Renal cortex interstitium (tissue), 11 donors: ENCODE measurements at regions not wholly inside any gene's neighbourhood (a gene's known extent, or its start where the extent isn't known, plus 50 kb on each side); places are given as distances from the start of the nearest gene placed in this dataset.
A peak's percentile ranks its signal among the peaks of the same experiment; 100 is the strongest.
"Not testable (repeated sequence)": the region's sequence is repeated elsewhere in the genome, so short reads cannot be mapped to it uniquely, and the experiment has no call there.

Experiments
- DNase-seq, 11 donors: peaks; one replicate each; pipeline ENCODE4 v3.0.0-alpha.2; 2013; ENCODE audit warnings: low read depth in 9 of 11, low spot score in 4 of 11; ENCODE audit errors: extremely low read depth in 1 of 11

DNA sequence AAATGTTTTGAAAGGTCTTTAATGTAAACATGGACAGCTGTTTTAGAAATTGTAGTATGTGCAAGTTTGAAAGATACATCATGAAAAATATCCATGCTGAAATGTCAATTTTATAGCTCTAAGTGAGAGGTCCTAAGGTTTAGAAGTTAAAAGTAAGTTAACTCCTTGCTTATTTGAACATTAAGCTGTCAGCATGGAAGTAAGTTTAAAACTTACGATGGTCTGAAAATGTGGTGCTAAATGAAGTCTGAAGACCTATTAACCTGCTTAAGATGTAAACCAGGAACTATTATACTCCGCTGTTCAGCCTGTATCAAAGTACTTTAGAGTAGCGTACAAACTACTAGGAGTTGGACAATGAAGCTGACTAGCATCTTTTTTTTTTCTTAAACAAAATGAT, 1082.4 kb downstream of the TMTC2 start:
- peak in 10 of 11 donors; percentile 9 to 65 (median 27) for DNase-seq

DNA sequence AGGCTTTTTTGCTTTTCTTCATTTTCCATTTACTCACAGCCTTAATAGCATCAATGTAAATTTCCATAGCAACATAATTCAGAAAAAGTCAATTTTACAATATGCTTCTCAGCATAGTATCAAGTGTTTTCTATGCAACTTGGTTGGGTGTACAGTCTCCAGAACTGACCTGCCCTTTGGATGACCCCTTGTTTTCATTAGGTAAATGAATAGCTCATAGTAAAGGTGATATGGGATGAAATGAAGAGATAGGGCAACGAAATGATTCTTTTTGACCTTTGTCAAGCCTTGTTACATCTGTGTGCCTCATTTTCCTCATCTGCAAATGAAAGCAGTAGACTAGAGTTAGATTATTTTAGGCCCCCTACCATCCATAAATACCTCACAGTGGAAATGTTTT, 1081.0 kb downstream of the TMTC2 start:
- peak in 1 of 11 donors; percentile 0 for DNase-seq

DNA sequence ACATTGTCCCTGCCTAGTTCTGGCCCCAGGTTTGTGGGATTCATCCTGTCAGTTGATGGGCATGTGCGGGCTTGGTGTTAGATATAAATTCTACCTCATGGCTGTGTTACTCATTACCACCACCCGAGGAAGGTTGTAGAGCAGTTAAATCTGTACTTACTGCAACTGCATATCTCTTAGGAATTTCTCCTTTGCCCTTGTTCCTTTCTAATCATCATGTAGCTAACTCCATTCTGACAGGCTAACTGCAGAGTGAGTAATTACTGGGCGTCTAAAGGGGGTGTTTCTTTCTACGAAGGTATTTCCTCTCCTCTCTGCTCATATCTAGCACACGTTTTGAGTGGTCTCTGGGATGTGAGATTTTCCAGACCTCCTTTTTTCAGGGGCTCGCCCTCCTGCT, 1076.7 kb downstream of the TMTC2 start:
- no peak for DNase-seq

DNA sequence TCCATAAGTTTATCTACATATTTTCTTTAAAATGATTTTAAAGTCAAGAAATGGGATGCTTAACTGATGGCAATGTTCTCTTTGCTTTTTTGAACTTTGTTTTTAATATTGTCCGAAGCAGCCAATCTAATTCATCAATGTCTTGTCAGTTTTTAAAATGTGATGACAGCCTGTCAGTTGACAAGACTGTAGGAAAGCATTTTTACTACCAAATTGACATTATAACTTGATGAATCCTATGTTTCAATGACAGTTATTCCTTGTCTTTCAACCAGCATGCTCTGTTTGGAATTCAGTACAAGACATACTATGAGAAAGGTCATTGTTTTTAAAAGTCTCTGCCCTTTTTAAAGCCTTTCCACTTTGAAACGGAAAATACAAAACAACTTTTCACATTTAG, 1073.2 kb downstream of the TMTC2 start:
- DNase-seq, result no peak

DNA sequence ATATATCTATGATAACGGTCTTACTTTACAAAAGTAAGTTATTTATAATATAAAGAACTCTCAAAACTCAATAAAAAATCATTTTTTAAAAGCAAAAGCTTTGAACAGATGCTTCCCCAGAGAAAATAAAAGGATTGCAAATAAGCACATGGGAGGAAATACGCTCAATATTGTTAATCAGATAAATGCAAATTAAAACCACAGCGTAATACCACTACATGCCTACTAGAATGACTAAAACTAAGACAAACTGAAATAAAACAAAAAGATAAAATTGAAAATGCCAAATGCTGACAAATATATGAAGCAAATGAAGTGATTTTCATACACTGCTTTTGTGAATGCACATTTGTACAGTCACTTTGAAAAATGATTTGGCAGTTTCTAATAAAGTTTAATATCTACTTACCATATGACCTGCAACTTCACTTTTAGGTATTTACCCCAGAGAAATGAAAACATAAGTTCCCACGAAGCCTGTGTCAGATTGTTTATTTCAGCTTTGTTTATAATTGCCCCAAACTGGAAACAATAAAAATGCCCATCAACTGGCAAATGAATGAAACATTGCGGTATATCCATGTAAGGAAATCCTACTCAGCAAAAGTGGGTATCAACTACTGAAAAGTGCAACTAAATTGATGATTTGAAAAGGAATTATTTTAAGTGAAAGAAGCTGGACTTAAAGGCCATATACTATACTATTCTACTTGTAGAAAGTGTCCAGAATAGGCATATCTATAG, 1072.4 kb downstream of the TMTC2 start:
- DNase-seq, result no peak

DNA sequence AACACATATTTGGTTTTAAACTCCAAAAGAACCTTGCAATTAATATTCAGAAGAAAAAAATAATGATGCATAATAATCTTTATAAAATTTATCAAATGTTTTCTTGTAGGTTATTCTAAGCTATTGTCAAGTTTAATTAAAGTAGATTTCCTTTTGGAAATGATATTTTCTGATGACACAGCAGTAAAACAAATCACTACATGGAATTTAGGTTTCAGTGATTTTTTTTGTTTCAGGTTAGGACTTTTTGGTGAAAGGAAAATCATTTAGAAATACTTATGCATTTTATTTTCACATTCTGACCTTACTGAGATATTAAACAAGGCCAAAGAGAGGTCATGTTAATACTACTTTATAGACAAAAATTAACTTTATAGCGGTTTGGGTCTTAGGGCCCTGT, 1067.2 kb downstream of the TMTC2 start:
- no peak for DNase-seq

DNA sequence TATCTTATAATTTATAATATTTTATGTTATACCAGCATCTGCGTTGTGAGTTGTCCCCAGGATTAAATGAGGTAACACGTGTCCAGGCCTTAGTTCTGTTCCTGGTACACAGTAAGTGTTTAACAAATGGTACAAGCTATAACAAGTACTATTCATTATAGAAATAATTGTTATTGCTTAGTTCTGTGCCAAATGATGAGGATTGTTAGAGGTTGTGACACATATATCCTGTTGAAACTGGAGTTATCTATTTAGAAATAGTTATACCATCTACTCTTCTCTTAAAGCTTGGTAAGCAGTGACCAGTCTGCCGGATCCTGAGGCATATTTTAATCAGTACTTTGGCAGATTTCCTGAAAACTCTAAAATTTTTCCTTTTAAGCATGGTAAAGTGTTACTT, 1066.5 kb downstream of the TMTC2 start:
- no peak for DNase-seq

DNA sequence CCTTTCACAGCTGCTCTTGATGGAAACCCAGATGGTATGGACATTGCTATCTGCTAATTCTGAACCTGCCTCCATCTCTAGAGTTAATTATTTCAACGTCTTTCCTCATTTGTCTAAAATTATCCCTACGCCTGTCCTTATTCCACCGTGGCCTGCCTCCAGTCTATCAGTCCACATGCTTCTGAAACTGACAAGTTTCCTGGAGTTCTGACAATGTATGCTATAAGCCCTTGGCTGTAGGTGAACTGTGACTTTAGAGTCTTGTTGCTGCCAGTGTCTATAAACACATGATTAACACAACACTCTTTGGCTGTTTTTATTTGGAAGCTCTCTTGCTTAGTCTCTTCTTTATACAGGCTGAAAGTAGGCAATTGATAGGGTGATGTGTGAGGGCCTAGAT, 1052.9 kb downstream of the TMTC2 start:
- DNase-seq, result no peak

DNA sequence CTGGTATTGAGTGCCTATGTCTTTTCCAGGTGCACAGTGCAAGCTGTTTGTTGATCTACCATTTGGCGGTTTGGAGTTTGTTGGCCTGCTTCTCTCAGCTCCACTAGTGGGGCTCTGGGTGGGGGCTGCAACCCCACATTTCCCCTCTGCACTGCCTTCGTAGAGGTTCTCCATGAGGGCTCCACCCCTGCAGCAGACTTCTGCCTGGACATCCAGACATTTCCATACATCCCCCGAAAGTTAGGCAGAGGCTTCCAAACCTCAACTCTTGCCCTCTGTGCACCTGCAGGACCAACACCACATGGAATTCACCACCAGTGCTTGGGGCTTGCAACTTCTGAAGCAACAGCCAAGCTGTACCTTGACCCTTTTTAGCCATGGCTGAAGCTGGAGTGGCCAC, 1024.1 kb downstream of the TMTC2 start:
- DNase-seq, result no peak

DNA sequence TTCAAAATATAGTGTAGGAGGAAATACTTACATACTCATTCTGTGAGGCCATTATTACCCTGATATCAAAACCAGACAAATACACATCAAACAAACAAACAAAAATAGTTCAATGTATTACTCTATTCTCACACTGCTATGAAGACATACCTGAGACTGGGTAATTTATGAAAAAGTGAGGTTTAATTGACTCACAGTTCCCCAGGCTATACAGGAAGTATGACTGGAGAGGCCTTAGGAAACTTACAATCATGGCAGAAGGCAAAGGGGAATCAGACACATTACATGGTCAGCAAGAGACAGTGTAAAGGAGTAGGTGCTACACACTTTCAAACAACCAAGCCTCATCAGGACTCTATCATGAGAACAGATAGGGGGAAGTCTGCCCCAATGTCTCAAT, 1023.2 kb downstream of the TMTC2 start:
- DNase-seq, result no peak

DNA sequence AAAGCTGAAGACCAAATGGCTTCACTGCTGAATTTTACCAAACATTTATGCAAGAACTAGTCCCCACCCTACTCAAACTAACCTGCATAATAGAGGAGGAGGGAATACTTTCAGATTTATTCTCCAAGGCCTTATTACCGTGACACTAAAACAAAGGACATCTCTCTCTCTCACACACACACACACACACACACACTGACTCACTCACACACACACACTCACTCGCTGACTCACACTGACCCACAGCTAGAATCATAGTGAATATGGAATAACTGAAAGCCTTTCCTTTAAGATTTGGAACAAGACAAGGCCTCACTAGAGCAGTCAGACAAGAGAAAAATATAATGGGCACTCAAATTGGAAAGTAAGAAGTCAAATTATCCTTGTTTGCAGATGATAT, 1014.1 kb downstream of the TMTC2 start:
- no peak for DNase-seq

DNA sequence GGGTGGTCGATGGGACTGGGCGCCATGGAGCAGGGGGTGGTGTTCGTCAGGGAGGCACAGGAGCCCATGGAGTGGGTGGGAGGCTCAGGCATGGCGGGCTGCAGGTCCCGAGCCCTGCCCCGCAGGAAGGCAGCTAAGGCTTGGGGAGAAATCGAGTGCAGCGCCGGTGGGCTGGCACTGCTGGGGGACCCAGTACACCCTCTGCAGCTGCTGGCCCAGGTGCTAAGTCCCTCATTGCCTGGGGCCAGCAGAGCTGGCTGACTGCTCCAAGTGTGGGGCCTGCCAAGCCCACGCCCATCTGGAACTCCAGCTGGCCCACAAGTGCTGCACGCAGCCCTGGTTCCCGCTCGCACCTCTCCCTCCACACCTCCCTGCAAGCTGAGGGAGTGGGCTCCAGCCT, 1009.6 kb downstream of the TMTC2 start:
- DNase-seq, result not testable (repeated sequence)

DNA sequence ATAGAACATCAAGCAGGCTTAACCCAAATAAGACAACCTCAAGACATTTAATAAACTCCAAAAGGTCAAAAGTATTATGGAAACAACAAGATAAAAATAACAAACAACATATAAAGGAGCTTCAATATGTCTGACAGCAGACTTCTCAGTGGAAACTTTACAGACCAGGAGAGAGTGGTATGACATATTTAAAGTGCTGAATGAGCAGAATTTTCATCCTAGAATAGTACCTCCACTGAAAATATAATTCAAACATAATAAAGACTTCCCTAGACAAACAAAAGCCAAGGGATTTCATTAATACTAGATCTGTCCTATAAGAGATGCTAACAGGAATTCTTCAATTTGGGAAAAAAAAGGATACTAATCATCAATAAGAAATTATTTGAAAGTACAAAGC, 1005.0 kb downstream of the TMTC2 start:
- no peak for DNase-seq

DNA sequence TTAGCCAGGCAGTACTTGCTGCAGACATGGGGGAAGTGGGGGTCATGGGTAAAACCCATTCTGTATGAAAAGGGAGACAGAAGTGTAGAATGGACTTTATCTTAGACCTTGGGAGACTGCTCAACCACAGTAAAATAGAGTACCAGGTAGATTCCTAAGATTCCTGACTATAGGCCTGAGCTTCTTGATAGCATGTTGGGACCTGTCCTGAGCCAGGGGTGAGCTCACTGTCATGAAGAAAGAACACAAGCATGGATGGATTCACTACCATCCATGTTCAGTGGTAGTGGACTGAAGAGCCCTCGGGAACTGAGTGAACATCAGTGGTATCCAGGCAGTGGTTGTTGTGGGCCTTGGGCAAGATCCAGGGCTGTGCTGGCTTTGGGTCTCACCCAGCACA, 1003.8 kb downstream of the TMTC2 start:
- no peak for DNase-seq

DNA sequence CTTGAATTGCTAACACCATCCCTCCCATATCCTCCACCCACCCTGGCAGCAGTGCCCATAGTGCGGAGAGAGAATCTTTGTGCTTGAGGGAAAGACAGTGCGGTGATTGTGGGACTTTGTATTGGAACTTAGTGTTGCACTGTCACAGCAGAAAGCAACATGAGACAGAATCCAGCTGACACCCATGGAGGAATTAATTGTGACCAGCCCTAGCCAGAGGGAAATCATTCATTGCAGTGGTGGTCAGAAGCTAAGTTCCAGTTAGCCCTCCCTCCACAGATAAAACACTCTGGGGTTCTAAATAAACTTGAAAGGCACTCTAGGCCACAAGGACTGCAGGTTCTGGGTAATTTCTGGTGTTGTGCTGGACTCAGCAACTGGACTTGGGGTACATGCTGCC, 1002.6 kb downstream of the TMTC2 start:
- no peak for DNase-seq

DNA sequence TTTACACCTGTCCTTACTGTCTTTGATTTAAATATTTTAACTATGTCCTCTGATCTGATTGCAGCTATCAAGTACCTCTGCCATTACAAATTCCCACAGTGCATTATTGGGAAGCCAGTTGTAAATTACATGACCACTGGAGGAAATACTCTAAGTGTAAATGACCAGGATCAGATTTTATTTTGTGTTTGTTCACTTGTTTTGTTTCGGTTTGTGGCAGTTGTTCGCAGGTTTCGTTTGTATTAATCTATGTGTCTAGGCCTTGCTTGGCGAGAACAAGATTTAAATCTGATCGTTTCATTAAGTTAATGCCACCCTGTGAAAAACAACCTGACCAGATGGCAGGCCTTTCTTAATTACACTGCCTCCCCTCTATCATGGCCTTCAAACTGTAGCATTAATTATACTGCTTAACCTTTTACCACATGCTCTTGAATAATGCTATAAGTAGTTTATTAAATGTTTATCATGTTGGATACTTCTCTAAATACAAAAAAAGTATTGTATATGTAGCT, 990.1 kb downstream of the TMTC2 start:
- DNase-seq, result peak in 5 of 11 donors; percentile 4 to 30 (median 19)

DNA sequence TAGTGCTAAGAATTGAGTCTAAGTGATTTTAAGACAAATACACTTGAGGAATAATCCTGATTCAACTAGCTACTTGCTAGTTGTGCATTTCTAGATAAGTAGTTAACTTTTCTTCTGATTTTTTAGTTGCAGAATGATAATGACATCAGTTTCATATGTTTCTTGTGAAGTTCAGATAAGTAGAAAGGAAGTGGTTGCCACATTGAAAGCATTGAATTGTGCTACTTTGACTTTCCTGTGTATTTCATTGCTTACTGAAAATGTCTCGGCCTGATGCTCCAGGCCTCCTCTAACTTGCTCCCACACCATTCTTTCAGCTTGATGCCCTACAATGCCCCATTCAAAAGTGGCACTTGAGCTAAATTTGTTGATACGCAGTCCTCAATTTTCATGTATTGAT, 980.0 kb downstream of the TMTC2 start:
- DNase-seq, result no peak

DNA sequence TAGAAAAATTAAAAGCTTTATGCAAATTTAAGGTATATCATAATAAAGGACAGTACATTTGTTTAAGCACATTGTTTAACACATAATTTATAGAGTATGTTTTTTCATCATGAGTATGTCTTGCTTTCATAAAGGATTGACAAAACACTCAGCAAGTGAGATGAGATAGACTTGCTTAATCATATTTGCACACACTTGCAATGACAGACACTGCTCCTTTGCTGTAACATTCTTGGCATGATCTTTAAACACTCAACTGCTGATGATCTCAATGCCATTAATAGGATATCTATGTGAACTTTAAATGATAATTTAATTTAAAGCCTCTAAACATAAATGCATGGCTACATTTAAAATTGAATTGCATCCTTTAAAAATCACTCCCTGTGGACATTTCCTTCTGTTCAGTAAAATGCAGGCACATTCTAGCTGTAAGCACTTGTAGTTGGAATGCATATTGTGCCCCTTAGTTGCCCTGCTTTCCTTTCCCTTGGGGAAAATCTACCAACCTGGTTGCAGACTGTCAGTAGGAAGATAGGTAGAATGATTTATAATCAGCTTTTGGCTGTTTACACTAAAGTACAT, 979.0 kb downstream of the TMTC2 start:
- DNase-seq, result no peak

DNA sequence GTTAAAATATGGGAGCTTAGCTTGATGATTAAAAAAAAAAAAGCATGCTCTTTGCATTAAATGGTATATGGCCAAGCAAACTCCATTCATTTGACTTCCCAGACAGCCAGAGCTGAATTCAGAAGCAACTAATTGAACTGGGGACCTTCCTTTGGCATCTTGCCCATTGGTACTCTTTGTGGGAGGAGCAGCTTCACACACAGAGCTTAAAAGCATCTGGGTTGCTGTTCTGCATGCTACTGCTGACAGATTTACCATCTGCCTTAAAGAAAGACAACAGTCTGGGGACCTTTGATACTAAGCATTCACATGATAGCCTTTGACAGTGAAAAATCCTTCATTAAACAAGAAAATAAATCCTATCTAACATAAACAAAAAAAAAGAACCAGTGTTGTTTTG, 977.9 kb downstream of the TMTC2 start:
- peak in 7 of 11 donors; percentile 10 to 43 (median 18) for DNase-seq

DNA sequence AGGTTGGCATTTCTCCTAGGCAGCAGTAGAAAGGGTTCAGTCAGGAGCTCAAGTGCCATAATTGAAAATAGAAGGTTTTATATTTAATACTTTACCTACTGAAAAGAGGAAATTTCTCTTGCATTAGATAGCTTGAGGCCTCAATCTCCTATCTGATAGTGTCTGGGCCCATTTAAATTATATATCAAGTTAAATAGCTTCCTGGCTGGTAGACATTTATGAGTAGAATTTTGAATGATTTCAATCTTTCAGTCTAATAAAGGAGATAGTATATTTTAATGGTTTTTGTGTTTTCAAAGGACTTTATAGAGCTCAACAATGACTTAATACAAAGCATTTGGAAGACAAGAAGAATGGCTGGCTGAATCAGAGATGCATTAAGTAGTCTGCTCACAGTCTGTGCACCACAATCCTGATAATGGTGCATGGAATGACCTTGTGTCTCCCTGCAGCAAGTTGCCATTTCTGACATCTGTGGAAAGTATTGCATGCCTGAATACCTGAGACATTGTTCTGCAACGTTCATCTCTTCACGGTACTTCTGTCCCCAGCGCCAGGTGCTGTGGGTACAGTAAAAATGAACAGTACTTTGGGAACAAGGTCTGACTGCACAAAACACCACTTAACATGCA, 974.1 kb downstream of the TMTC2 start:
- DNase-seq, result no peak
